ENCODE measurements at regions not wholly inside any gene's neighbourhood (a gene's known extent, or its start where the extent isn't known, plus 50 kb on each side); places are given as distances from the start of the nearest gene placed in this dataset.
"Not testable (repeated sequence)": the region's sequence is repeated elsewhere in the genome, so short reads cannot be mapped to it uniquely, and the experiment has no call there.

DNA sequence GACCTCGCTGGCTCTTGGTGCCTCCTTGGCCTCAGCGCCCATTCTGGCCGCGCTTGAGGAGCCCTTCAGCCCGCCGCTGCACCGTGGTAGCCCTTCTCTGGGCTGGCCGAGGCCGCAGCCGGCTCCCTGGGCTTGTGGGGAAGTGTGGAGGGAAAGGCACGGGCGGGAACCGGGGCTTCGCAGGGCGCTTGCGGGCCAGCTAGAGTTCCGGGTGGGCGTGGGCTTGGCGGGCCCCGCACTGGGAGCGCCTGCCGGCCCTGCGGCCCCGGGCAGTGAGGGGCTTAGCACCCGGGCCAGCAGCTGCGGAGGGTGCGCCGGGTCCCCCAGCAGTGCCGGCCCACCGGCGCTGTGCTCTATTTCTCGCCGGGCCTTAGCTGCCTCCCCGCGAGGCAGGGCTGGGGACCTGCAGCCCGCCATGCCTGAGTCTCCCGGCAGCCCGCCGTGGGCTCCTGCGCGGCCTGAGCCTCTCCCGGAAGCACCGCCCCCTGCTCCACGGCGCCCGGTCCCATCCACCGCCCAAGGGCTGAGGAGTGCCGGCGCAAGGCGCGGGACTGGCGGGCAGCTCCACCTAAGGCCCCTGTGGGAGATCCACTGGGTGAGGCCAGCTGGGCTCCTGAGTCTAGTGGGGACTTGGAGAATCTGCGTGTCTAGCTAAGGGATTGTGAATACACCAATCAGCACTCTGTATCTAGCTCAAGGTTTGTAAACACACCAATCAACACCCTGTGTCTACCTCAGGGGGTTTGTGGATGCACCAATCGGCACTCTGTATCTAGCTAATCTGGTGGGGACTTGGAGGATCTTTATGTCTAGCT lies 141.1 kb downstream of the SLCO4C1 start:
- not testable (repeated sequence) for TF ChIP-seq KDM5B (IDR thresholded peaks at IDR 0.05; ENCODE audit: insufficient replicate concordance, low read depth, low read length)
- TF ChIP-seq, protein P1, sequence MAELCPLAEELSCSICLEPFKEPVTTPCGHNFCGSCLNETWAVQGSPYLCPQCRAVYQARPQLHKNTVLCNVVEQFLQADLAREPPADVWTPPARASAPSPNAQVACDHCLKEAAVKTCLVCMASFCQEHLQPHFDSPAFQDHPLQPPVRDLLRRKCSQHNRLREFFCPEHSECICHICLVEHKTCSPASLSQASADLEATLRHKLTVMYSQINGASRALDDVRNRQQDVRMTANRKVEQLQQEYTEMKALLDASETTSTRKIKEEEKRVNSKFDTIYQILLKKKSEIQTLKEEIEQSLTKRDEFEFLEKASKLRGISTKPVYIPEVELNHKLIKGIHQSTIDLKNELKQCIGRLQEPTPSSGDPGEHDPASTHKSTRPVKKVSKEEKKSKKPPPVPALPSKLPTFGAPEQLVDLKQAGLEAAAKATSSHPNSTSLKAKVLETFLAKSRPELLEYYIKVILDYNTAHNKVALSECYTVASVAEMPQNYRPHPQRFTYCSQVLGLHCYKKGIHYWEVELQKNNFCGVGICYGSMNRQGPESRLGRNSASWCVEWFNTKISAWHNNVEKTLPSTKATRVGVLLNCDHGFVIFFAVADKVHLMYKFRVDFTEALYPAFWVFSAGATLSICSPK (IDR thresholded peaks at IDR 0.05; ENCODE audit: borderline replicate concordance), result not testable (repeated sequence)

All from K562 (cell line).